ENCODE measurements at regions not wholly inside any gene's neighbourhood (a gene's known extent, or its start where the extent isn't known, plus 50 kb on each side); places are given as distances from the start of the nearest gene placed in this dataset.

DNA sequence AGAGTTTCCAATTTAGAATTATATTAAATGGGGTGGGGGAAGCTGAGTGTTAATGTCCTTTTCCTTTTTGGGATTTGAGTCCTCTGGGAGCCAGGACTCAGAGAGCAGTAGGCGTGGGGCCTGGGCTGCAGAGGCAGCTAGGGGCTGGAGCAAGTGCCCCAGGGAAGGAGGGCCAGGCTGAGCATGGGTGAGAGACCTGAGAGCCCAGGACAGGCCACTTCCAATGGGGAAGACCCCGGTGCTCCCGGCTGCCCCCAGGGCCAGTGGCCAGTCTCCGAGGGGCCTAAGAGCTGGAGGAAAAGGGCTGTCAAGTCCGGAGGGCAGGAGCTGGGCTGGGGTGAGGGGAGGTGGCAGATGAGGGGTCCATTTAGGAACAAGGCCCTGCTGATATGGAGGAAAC is 371.5 kb downstream of the ZNF536 start:
- no peak for TF ChIP-seq RARB (CRISPR knock-in tag; IDR thresholded peaks at IDR 0.05)
- TF ChIP-seq, protein P1, sequence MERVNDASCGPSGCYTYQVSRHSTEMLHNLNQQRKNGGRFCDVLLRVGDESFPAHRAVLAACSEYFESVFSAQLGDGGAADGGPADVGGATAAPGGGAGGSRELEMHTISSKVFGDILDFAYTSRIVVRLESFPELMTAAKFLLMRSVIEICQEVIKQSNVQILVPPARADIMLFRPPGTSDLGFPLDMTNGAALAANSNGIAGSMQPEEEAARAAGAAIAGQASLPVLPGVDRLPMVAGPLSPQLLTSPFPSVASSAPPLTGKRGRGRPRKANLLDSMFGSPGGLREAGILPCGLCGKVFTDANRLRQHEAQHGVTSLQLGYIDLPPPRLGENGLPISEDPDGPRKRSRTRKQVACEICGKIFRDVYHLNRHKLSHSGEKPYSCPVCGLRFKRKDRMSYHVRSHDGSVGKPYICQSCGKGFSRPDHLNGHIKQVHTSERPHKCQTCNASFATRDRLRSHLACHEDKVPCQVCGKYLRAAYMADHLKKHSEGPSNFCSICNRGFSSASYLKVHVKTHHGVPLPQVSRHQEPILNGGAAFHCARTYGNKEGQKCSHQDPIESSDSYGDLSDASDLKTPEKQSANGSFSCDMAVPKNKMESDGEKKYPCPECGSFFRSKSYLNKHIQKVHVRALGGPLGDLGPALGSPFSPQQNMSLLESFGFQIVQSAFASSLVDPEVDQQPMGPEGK (CRISPR knock-in tag; IDR thresholded peaks at IDR 0.05; ENCODE audit: borderline replicate concordance): no peak
- TF ChIP-seq ZNF70 (CRISPR knock-in tag; IDR thresholded peaks at IDR 0.05): no peak
- TF ChIP-seq OSR1 (CRISPR knock-in tag; IDR thresholded peaks at IDR 0.05): no peak

Data from SK-N-SH treated with all-trans-retinoic acid at 6 μM for 48 hours (cell line).